GM23338 (cell line): ENCODE measurements at regions not wholly inside any gene's neighbourhood (a gene's known extent, or its start where the extent isn't known, plus 50 kb on each side); places are given as distances from the start of the nearest gene placed in this dataset.

Source experiments
- ATAC-seq: fragments of 200-7000 bp; cut with Tn5 transposase; 3 replicates; pipeline ENCODE4 v1.9.1; 2020
- DNase-seq: peaks from one replicate; pipeline ENCODE4 v3.0.0-alpha.2; 2015; ENCODE audit warnings: low spot score
- H2AFZ ChIP-seq: fragments of 200-600 bp; sonication (generic); 2 replicates; pipeline ENCODE4 v1.8.0; 2016; ENCODE audit warnings: antibody characterized with exemption, mild to moderate bottlenecking, moderate library complexity
- H3F3A ChIP-seq: fragments of 200-600 bp; sonication (generic); replicated peaks from 2 replicates; pipeline ENCODE4 v1.8.0; 2017; ENCODE audit warnings: antibody characterized with exemption, mixed run types, low read depth
- H3K27ac ChIP-seq: fragments of 200-600 bp; sonication (generic); 2 replicates; pipeline ENCODE4 v1.6.1; 2016; ENCODE audit warnings: low read depth
- H3K27me3 ChIP-seq: fragments of 200-600 bp; sonication (generic); 2 replicates; pipeline ENCODE4 v1.8.0; 2016; ENCODE audit warnings: mild to moderate bottlenecking, mixed run types, moderate library complexity; ENCODE audit not compliant: insufficient read depth
- H3K36me3 ChIP-seq: fragments of 200-600 bp; sonication (generic); 2 replicates; pipeline ENCODE4 v1.8.0; 2016; ENCODE audit warnings: mild to moderate bottlenecking; ENCODE audit not compliant: insufficient read depth
- H3K4me1 ChIP-seq: fragments of 200-600 bp; sonication (generic); 2 replicates; pipeline ENCODE4 v1.8.0; 2016; ENCODE audit warnings: mild to moderate bottlenecking, moderate library complexity; ENCODE audit not compliant: insufficient read depth
- H3K4me2 ChIP-seq: fragments of 200-600 bp; sonication (generic); 2 replicates; pipeline ENCODE4 v1.7.1; 2017; ENCODE audit warnings: mixed run types
- H3K4me3 ChIP-seq: fragments of 200-600 bp; sonication (generic); 2 replicates; pipeline ENCODE4 v1.6.1; 2016; ENCODE audit warnings: mixed run types
- H3K79me2 ChIP-seq: fragments of 200-600 bp; sonication (generic); replicated peaks from 2 replicates; pipeline ENCODE4 v1.8.0; 2017; ENCODE audit warnings: mild to moderate bottlenecking; ENCODE audit not compliant: insufficient read depth
- H3K9me2 ChIP-seq: fragments of 200-600 bp; sonication (generic); 2 replicates; pipeline ENCODE4 v1.8.0; 2017; ENCODE audit not compliant: insufficient read depth
- H4K20me1 ChIP-seq: fragments of 200-600 bp; sonication (generic); replicated peaks from 2 replicates; pipeline ENCODE4 v1.8.0; 2017; ENCODE audit warnings: mild to moderate bottlenecking; ENCODE audit not compliant: insufficient read depth
- H3K27ac Mint-ChIP-seq: 2 replicates; pipeline ENCODE4 v1.8.0; 2020; ENCODE audit warnings: inconsistent platforms, mild to moderate bottlenecking, moderate library complexity, mixed read lengths
- H3K27me3 Mint-ChIP-seq: 3 replicates; pipeline ENCODE4 v1.8.0; 2022; ENCODE audit warnings: low read depth, mild to moderate bottlenecking, moderate library complexity, mixed read lengths, inconsistent platforms; ENCODE audit not compliant: insufficient read depth, poor library complexity
- H3K36me3 Mint-ChIP-seq: 3 replicates; pipeline ENCODE4 v1.8.0; 2021; ENCODE audit warnings: low read depth, mild to moderate bottlenecking, inconsistent platforms, moderate library complexity, mixed read lengths
- H3K4me1 Mint-ChIP-seq: 3 replicates; pipeline ENCODE4 v1.8.0; 2020; ENCODE audit warnings: mild to moderate bottlenecking, inconsistent platforms, mixed read lengths
- H3K4me3 Mint-ChIP-seq: 3 replicates; pipeline ENCODE4 v1.8.0; 2021; ENCODE audit warnings: moderate library complexity, mild to moderate bottlenecking, inconsistent platforms, mixed read lengths
- H3K9me3 Mint-ChIP-seq: 3 replicates; pipeline ENCODE4 v1.8.0; 2020; ENCODE audit warnings: moderate library complexity, mild to moderate bottlenecking, inconsistent platforms, mixed read lengths
- EZH2 ChIP-seq: fragments of 200-600 bp; sonication (generic); IDR thresholded peaks from one replicate; pipeline ENCODE4 v1.8.0; 2017; ENCODE audit warnings: antibody characterized with exemption, mild to moderate bottlenecking, low read depth; ENCODE audit not compliant: unreplicated experiment
- TF ChIP-seq, protein P1 (sequence below): IDR thresholded peaks from 2 replicates; pipeline ENCODE4 v1.6.1; 2016; ENCODE audit warnings: antibody characterized with exemption
- TF ChIP-seq, protein P2 (sequence below): IDR thresholded peaks from one replicate; pipeline ENCODE4 v1.6.1; 2018; ENCODE audit warnings: antibody characterized with exemption; ENCODE audit not compliant: unreplicated experiment
- TF ChIP-seq, protein P3 (sequence below), 2 experiments: fragments of 200-600 bp in 1 of 2; sonication (generic) in 1 of 2; conservative IDR thresholded peaks; 2 replicates each; pipeline versions ENCODE4 v1.5.1 to v1.6.1; 2016 to 2017; ENCODE audit warnings: antibody characterized with exemption in 2 of 2, low read depth in 2 of 2, mild to moderate bottlenecking in 2 of 2, moderate library complexity in 1 of 2
- TF ChIP-seq, protein P4 (sequence below): fragments of 250-450 bp; sonication (Bioruptor Pico); IDR thresholded peaks from 2 replicates; pipeline ENCODE4 v1.5.0; 2020; ENCODE audit warnings: mild to moderate bottlenecking, moderate library complexity

DNA sequence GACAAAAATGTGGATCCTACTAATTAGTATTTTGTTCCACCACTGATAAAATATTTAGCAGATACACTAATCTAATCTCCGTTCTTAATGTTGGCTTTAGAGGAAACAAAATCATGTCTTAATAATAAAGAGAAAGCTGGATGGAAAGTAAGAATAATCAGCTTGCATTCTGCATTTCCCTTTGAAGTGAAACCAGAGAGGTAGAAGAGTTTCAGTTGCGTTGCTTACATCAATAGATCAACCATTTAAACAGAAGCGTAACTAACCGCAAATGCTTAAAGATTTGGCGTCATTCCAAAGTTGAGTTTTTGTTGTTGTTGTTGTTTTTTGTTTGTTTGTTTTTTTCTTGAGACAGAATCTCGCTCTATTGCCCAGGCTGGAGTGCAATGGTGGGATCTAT is 168.9 kb downstream of the TRIML1 start (continued):
- TF ChIP-seq, protein P1, sequence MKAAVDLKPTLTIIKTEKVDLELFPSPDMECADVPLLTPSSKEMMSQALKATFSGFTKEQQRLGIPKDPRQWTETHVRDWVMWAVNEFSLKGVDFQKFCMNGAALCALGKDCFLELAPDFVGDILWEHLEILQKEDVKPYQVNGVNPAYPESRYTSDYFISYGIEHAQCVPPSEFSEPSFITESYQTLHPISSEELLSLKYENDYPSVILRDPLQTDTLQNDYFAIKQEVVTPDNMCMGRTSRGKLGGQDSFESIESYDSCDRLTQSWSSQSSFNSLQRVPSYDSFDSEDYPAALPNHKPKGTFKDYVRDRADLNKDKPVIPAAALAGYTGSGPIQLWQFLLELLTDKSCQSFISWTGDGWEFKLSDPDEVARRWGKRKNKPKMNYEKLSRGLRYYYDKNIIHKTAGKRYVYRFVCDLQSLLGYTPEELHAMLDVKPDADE = no peak
- TF ChIP-seq EZH2 = no peak
- TF ChIP-seq, protein P2, sequence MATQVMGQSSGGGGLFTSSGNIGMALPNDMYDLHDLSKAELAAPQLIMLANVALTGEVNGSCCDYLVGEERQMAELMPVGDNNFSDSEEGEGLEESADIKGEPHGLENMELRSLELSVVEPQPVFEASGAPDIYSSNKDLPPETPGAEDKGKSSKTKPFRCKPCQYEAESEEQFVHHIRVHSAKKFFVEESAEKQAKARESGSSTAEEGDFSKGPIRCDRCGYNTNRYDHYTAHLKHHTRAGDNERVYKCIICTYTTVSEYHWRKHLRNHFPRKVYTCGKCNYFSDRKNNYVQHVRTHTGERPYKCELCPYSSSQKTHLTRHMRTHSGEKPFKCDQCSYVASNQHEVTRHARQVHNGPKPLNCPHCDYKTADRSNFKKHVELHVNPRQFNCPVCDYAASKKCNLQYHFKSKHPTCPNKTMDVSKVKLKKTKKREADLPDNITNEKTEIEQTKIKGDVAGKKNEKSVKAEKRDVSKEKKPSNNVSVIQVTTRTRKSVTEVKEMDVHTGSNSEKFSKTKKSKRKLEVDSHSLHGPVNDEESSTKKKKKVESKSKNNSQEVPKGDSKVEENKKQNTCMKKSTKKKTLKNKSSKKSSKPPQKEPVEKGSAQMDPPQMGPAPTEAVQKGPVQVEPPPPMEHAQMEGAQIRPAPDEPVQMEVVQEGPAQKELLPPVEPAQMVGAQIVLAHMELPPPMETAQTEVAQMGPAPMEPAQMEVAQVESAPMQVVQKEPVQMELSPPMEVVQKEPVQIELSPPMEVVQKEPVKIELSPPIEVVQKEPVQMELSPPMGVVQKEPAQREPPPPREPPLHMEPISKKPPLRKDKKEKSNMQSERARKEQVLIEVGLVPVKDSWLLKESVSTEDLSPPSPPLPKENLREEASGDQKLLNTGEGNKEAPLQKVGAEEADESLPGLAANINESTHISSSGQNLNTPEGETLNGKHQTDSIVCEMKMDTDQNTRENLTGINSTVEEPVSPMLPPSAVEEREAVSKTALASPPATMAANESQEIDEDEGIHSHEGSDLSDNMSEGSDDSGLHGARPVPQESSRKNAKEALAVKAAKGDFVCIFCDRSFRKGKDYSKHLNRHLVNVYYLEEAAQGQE = no peak
- TF ChIP-seq, protein P3, sequence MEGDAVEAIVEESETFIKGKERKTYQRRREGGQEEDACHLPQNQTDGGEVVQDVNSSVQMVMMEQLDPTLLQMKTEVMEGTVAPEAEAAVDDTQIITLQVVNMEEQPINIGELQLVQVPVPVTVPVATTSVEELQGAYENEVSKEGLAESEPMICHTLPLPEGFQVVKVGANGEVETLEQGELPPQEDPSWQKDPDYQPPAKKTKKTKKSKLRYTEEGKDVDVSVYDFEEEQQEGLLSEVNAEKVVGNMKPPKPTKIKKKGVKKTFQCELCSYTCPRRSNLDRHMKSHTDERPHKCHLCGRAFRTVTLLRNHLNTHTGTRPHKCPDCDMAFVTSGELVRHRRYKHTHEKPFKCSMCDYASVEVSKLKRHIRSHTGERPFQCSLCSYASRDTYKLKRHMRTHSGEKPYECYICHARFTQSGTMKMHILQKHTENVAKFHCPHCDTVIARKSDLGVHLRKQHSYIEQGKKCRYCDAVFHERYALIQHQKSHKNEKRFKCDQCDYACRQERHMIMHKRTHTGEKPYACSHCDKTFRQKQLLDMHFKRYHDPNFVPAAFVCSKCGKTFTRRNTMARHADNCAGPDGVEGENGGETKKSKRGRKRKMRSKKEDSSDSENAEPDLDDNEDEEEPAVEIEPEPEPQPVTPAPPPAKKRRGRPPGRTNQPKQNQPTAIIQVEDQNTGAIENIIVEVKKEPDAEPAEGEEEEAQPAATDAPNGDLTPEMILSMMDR (conservative IDR thresholded peaks at IDR 0.05; ENCODE audit: low read depth in 2 of 2) = no peak

DNA sequence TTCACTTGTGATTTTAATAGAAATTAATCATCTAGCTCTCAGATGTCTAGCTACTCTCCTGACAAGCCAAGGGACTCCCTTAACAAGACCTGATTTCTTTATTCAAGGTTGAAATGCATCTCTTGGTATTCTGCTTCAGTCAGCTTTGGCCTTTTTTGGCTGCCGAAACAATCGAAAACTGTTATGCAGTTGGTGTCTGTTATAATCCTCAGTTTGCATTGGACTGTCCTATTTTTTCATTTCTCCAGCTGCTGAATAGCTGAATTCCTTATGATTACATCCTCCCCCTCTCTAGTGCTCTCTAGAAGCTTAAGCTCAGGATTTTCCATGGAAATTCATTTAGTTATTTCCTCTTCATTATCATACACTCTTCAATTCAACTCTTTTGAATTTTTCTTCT is 177.2 kb downstream of the TRIML1 start:
- no peaks in the 10 kb centered on the region for H4K20me1 ChIP-seq
- H3K27me3 ChIP-seq = no peaks in the 10 kb centered on the region
- TF ChIP-seq, protein P4, sequence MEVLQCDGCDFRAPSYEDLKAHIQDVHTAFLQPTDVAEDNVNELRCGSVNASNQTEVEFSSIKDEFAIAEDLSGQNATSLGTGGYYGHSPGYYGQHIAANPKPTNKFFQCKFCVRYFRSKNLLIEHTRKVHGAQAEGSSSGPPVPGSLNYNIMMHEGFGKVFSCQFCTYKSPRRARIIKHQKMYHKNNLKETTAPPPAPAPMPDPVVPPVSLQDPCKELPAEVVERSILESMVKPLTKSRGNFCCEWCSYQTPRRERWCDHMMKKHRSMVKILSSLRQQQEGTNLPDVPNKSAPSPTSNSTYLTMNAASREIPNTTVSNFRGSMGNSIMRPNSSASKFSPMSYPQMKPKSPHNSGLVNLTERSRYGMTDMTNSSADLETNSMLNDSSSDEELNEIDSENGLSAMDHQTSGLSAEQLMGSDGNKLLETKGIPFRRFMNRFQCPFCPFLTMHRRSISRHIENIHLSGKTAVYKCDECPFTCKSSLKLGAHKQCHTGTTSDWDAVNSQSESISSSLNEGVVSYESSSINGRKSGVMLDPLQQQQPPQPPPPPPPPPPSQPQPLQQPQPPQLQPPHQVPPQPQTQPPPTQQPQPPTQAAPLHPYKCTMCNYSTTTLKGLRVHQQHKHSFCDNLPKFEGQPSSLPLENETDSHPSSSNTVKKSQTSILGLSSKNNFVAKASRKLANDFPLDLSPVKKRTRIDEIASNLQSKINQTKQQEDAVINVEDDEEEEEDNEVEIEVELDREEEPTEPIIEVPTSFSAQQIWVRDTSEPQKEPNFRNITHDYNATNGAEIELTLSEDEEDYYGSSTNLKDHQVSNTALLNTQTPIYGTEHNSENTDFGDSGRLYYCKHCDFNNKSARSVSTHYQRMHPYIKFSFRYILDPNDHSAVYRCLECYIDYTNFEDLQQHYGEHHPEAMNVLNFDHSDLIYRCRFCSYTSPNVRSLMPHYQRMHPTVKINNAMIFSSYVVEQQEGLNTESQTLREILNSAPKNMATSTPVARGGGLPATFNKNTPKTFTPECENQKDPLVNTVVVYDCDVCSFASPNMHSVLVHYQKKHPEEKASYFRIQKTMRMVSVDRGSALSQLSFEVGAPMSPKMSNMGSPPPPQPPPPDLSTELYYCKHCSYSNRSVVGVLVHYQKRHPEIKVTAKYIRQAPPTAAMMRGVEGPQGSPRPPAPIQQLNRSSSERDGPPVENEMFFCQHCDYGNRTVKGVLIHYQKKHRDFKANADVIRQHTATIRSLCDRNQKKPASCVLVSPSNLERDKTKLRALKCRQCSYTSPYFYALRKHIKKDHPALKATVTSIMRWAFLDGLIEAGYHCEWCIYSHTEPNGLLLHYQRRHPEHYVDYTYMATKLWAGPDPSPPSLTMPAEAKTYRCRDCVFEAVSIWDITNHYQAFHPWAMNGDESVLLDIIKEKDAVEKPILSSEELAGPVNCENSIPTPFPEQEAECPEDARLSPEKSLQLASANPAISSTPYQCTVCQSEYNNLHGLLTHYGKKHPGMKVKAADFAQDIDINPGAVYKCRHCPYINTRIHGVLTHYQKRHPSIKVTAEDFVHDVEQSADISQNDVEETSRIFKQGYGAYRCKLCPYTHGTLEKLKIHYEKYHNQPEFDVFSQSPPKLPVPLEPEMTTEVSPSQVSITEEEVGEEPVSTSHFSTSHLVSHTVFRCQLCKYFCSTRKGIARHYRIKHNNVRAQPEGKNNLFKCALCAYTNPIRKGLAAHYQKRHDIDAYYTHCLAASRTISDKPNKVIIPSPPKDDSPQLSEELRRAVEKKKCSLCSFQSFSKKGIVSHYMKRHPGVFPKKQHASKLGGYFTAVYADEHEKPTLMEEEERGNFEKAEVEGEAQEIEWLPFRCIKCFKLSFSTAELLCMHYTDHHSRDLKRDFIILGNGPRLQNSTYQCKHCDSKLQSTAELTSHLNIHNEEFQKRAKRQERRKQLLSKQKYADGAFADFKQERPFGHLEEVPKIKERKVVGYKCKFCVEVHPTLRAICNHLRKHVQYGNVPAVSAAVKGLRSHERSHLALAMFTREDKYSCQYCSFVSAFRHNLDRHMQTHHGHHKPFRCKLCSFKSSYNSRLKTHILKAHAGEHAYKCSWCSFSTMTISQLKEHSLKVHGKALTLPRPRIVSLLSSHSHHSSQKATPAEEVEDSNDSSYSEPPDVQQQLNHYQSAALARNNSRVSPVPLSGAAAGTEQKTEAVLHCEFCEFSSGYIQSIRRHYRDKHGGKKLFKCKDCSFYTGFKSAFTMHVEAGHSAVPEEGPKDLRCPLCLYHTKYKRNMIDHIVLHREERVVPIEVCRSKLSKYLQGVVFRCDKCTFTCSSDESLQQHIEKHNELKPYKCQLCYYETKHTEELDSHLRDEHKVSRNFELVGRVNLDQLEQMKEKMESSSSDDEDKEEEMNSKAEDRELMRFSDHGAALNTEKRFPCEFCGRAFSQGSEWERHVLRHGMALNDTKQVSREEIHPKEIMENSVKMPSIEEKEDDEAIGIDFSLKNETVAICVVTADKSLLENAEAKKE (CRISPR knock-in tag) = no peak
- ATAC-seq = no peak
- Mint-ChIP-seq H3K27ac (no peak overlapping the region), H3K9me3 (peaks cover 5% of the 10 kb centered on the region; the same call in 1 of the 3 replicates), H3K4me3 (no peak overlapping the region), H3K36me3 (no peaks in the 10 kb centered on the region; the same call in 2 of the 3 replicates), H3K27me3 (peaks cover 7% of the 10 kb centered on the region), H3K4me1 (peaks cover 6% of the 10 kb centered on the region; the same call in 2 of the 3 replicates)
- H3K27ac ChIP-seq = no peak overlapping the region
- peaks cover 5% of the 10 kb centered on the region for H3K4me1 ChIP-seq
- no peak for DNase-seq
- no peaks in the 10 kb centered on the region for H3F3A ChIP-seq
- H2AFZ ChIP-seq = peak overlapping the region; percentile 20; the same call in 1 of the 2 replicates
- H3K4me2 ChIP-seq = no peak overlapping the region
- peaks cover 4% of the 10 kb centered on the region; the same call in 1 of the 2 replicates for H3K36me3 ChIP-seq
- H3K4me3 ChIP-seq = no peak overlapping the region
- H3K9me2 ChIP-seq = no peaks in the 10 kb centered on the region
- no peaks in the 10 kb centered on the region for H3K79me2 ChIP-seq
